CD14-positive monocyte (primary cell): ENCODE measurements at regions not wholly inside any gene's neighbourhood (a gene's known extent, or its start where the extent isn't known, plus 50 kb on each side); places are given as distances from the start of the nearest gene placed in this dataset.

ENCODE experiments used
- DNase-seq, 3 donors: peaks; one replicate each; pipeline ENCODE4 v3.0.0-alpha.2; 2011 to 2022
- H2AFZ ChIP-seq: 2 replicates; pipeline ENCODE4 v1.6.0; 2012; ENCODE audit warnings: mild to moderate bottlenecking, low read depth, low read length, inconsistent platforms; ENCODE audit not compliant: insufficient read depth, poor library complexity, severe bottlenecking
- H3K27ac ChIP-seq, 2 donors: 1 replicate in 1 of 2; 2 replicates in 1 of 2; pipeline ENCODE4 v1.5.1; 2012 to 2013; ENCODE audit warnings: low read length in 2 of 2, control low read depth in 1 of 2, inconsistent platforms in 1 of 2, low read depth in 1 of 2, mild to moderate bottlenecking in 1 of 2
- H3K27me3 ChIP-seq, 2 donors: one replicate each; pipeline versions ENCODE4 v1.6.0 to v1.6.1; 2011 to 2013; ENCODE audit warnings: low read length in 2 of 2; ENCODE audit not compliant: control insufficient read depth in 2 of 2, insufficient read depth in 2 of 2
- H3K36me3 ChIP-seq, 2 donors: replicated peaks in 1 of 2; 1 replicate in 1 of 2; 2 replicates in 1 of 2; pipeline versions ENCODE4 v1.5.1 to v1.6.1; 2012 to 2013; ENCODE audit warnings: low read length in 2 of 2, control low read depth in 1 of 2, inconsistent platforms in 1 of 2, mild to moderate bottlenecking in 1 of 2; ENCODE audit not compliant: insufficient read depth in 2 of 2, control insufficient read depth in 1 of 2
- H3K4me1 ChIP-seq, 2 donors: 1 replicate in 1 of 2; 2 replicates in 1 of 2; pipeline versions ENCODE4 v1.5.1 to v1.6.1; 2012 to 2013; ENCODE audit warnings: low read length in 2 of 2, control low read depth in 1 of 2, inconsistent platforms in 1 of 2, mild to moderate bottlenecking in 1 of 2, moderate library complexity in 1 of 2; ENCODE audit not compliant: insufficient read depth in 2 of 2, control insufficient read depth in 1 of 2
- H3K4me2 ChIP-seq: replicated peaks from 2 replicates; pipeline ENCODE3; 2012; ENCODE audit warnings: low read length, moderate library complexity, mild to moderate bottlenecking; ENCODE audit not compliant: poor library complexity, severe bottlenecking; ENCODE audit errors: extremely low read depth
- H3K4me3 ChIP-seq, 3 experiments: fragments of 200-600 bp in 1 of 3; sonication (generic) in 1 of 3; replicated peaks in 1 of 3; 1 replicate in 2 of 3; 2 replicates in 1 of 3; pipeline ENCODE4 v1.5.1; 2011 to 2013; ENCODE audit warnings: low read length in 3 of 3, mild to moderate bottlenecking in 3 of 3, control low read depth in 2 of 3, low read depth in 2 of 3, inconsistent platforms in 1 of 3, moderate library complexity in 1 of 3
- H3K79me2 ChIP-seq: 2 replicates; pipeline ENCODE4 v1.6.0; 2012; ENCODE audit warnings: mild to moderate bottlenecking, control low read depth, inconsistent platforms, low read length, moderate library complexity; ENCODE audit not compliant: insufficient read depth
- H3K9ac ChIP-seq: 2 replicates; pipeline ENCODE4 v1.6.0; 2017; ENCODE audit warnings: low read length, mild to moderate bottlenecking; ENCODE audit not compliant: insufficient read depth, poor library complexity, severe bottlenecking
- H3K9me3 ChIP-seq, 2 donors: replicated peaks in 1 of 2; 1 replicate in 1 of 2; 2 replicates in 1 of 2; pipeline versions ENCODE4 v1.5.1 to v1.6.1; 2012 to 2013; ENCODE audit warnings: low read length in 2 of 2, control low read depth in 1 of 2; ENCODE audit not compliant: control insufficient read depth in 1 of 2, insufficient read depth in 1 of 2
- H4K20me1 ChIP-seq: 2 replicates; pipeline ENCODE4 v1.6.0; 2012; ENCODE audit warnings: mild to moderate bottlenecking, low read length, control low read depth, moderate library complexity; ENCODE audit not compliant: insufficient read depth
- H3K27ac Mint-ChIP-seq, 7 donors: one replicate each; pipeline ENCODE4 v1.8.0; 2020; ENCODE audit warnings: mild to moderate bottlenecking in 7 of 7, mixed read lengths in 7 of 7, moderate library complexity in 6 of 7, inconsistent platforms in 2 of 7
- H3K27me3 Mint-ChIP-seq, 3 donors: one replicate each; pipeline ENCODE4 v1.8.0; 2021 to 2022; ENCODE audit warnings: low read depth in 3 of 3, mild to moderate bottlenecking in 3 of 3, mixed read lengths in 3 of 3, moderate library complexity in 3 of 3, inconsistent platforms in 1 of 3
- H3K36me3 Mint-ChIP-seq, 2 donors: one replicate each; pipeline ENCODE4 v1.8.0; 2020; ENCODE audit warnings: mixed read lengths in 2 of 2, inconsistent platforms in 1 of 2, mild to moderate bottlenecking in 1 of 2
- H3K4me1 Mint-ChIP-seq: one replicate; pipeline ENCODE4 v1.8.0; 2020; ENCODE audit warnings: mild to moderate bottlenecking, mixed read lengths
- H3K4me3 Mint-ChIP-seq, 2 donors: one replicate each; pipeline ENCODE4 v1.8.0; 2020; ENCODE audit warnings: mild to moderate bottlenecking in 2 of 2, mixed read lengths in 2 of 2, moderate library complexity in 1 of 2
- H3K9me3 Mint-ChIP-seq, 7 donors: one replicate each; pipeline ENCODE4 v1.8.0; 2020 to 2022; ENCODE audit warnings: mixed read lengths in 7 of 7, mild to moderate bottlenecking in 6 of 7, moderate library complexity in 6 of 7, inconsistent platforms in 2 of 7
- WGBS: methylation state at CpG from one replicate; pipeline ENCODE4 v1.1.5; 2013; ENCODE audit warnings: missing lambda C conversion rate; ENCODE audit not compliant: insufficient coverage; 5-methylcytosine and 5-hydroxymethylcytosine counted together
- intact Hi-C, 2 donors: fragments of 100-400 bp; cut with micrococcal nuclease; formaldehyde crosslinking; loops; one replicate each; pipeline versions ENCODE4 v1.15.0 to v1.15.1; 2023
- TF ChIP-seq, protein P1 (sequence below): fragments of 200-600 bp; IDR thresholded peaks from one replicate; pipeline ENCODE4 v1.8.0; 2022; ENCODE audit warnings: antibody characterized with exemption, mild to moderate bottlenecking

DNA sequence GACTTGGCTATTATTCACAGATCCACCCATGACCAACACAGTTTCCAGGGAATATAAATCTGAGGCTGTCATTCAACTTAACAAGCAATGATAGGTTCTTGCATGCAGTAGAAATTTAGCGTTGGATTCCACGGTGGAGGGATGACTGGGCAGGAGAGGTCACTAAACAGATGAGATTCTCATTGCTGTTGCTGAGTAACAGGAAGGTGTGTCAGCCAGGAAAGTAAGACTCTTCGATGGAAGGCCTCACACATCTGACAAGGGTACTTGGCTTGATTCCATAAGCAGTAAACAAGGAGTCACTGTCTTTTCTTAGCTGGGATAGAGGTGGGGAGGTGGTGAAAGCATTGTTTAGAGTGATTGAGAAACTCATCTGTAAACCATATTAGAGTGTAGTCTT is 1152.0 kb downstream of the SORCS3 start:
- 89% methylated on average over 3 of the region's 3 CpGs for WGBS
- Histone ChIP-seq H3K4me3 (no peak overlapping the region), H3K79me2 (no peaks in the 10 kb centered on the region), H3K4me1 (no peaks in the 10 kb centered on the region), H4K20me1 (no peaks in the 10 kb centered on the region), H3K36me3 (no peaks in the 10 kb centered on the region), H3K27ac (no peak overlapping the region), H3K4me2 (no peak overlapping the region), H3K9ac (no peak overlapping the region), H3K9me3 (no peaks in the 10 kb centered on the region), H3K27me3 (no peaks in the 10 kb centered on the region), H2AFZ (no peak overlapping the region)
- H3K9me3 Mint-ChIP-seq = peaks cover 0 to under 1% (median 0%) of the 10 kb centered on the region in 7 donors
- no peak overlapping the region for H3K27ac Mint-ChIP-seq
- no peak for DNase-seq
- H3K4me1 Mint-ChIP-seq = no peaks in the 10 kb centered on the region
- H3K36me3 Mint-ChIP-seq = no peaks in the 10 kb centered on the region
- TF ChIP-seq, protein P1, sequence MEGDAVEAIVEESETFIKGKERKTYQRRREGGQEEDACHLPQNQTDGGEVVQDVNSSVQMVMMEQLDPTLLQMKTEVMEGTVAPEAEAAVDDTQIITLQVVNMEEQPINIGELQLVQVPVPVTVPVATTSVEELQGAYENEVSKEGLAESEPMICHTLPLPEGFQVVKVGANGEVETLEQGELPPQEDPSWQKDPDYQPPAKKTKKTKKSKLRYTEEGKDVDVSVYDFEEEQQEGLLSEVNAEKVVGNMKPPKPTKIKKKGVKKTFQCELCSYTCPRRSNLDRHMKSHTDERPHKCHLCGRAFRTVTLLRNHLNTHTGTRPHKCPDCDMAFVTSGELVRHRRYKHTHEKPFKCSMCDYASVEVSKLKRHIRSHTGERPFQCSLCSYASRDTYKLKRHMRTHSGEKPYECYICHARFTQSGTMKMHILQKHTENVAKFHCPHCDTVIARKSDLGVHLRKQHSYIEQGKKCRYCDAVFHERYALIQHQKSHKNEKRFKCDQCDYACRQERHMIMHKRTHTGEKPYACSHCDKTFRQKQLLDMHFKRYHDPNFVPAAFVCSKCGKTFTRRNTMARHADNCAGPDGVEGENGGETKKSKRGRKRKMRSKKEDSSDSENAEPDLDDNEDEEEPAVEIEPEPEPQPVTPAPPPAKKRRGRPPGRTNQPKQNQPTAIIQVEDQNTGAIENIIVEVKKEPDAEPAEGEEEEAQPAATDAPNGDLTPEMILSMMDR = no peak
- H3K27me3 Mint-ChIP-seq = no peaks in the 10 kb centered on the region
- intact Hi-C loops = no loop called here
- H3K4me3 Mint-ChIP-seq = no peak overlapping the region

DNA sequence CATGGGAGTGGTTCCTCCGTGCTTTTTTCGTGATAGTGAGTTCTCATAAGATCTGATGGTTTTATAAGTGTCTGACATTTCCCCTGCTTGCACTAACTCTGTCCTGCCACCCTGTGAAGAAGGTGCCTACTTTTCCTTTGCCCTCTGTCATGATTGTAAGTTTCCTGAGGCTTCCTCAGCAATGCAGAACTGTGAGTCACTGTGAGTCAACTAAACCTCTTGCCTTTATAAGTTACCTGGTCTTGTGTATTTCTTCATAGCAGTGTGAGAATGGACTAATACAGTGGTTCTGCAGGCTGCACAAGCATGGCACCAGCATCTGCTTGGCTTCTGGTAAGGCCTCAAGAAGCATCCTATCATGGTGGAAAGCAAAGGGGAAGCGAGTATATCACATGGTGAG is 1144.6 kb downstream of the SORCS3 start:
- WGBS = 42% methylated on average over 2 of the region's 3 CpGs
- Histone ChIP-seq H4K20me1 (no peaks in the 10 kb centered on the region), H3K27me3 (no peaks in the 10 kb centered on the region), H3K9ac (no peak overlapping the region), H3K27ac (no peak overlapping the region), H3K4me1 (no peaks in the 10 kb centered on the region), H3K9me3 (peaks cover 4 to 11% of the 10 kb centered on the region in 2 donors), H3K4me2 (no peak overlapping the region), H3K79me2 (no peaks in the 10 kb centered on the region), H2AFZ (no peak overlapping the region), H3K4me3 (no peak overlapping the region), H3K36me3 (no peaks in the 10 kb centered on the region)
- Mint-ChIP-seq H3K4me3 (no peak overlapping the region), H3K27me3 (peaks cover 0 to 5% (median 1%) of the 10 kb centered on the region in 3 donors), H3K4me1 (no peaks in the 10 kb centered on the region), H3K27ac (no peak overlapping the region), H3K9me3 (peaks cover 3 to 10% (median 6%) of the 10 kb centered on the region in 7 donors), H3K36me3 (no peaks in the 10 kb centered on the region)
- intact Hi-C loops = no loop called here
- TF ChIP-seq, protein P1 = no peak
- no peak for DNase-seq
